Suppressor macrophage treated with lipopolysaccharide for 1 hour (primary cell): ENCODE measurements at regions not wholly inside any gene's neighbourhood (a gene's known extent, or its start where the extent isn't known, plus 50 kb on each side); places are given as distances from the start of the nearest gene placed in this dataset.

Experiments used
- DNase-seq, 3 donors: peaks; one replicate each; pipeline ENCODE4 v3.0.0-alpha.2; 2020 to 2022

DNA sequence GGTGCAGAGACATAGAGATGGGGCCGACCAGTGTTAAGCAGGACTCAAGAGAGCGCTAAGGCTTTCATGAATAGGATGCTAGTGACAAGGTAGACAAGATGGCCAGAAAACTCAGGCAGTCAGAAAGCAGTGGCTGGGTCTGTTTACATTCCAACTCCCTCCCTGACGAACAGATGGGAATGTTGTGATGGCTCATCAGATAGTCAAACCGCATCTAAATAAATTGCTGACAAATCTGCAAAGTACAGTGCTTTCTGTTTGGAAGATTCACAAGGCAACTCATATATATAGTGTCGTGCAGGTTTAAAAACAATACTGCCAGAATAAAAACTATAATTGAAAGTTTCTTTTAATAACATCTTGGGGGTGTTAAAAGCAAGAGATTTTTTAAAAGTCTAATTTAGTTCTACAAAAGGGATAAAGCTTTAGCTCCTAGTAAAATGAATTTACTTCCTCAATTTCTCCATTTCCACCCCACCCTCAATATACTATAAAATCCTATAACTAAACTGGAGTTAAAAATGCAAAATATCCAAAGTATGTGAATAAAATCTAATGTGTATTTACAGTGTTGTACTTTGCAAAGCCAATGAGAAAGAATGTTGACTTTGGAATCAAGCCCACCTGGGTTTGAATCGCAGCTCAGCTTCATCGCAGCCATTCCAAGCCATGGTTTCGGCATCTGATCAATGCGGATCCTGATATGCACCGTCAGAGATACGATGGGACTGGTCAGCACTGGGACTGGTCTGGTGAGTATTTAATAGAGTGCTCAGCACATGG, 247.3 kb upstream of the PDE10A start:
- DNase-seq: no peak

DNA sequence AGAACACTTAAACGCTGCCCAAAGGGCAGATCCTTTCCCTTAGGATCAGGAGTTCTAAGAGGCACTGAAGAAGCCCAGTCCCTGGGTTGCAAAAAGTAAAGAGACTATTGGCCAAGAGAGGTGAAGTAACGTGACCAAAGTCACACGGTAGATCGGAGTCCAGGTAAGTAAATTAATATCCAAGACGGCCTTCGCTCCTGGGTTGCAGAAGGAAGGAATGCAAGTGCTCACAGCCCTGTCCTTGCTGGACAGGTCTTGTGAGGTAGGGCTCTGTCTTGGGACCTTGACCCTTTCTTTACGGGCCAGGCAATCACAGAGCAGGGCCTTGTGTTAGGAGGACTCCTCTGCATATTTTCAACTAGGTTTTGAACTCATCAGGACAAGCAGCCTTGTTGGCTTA, 243.7 kb upstream of the PDE10A start:
- DNase-seq: no peak

DNA sequence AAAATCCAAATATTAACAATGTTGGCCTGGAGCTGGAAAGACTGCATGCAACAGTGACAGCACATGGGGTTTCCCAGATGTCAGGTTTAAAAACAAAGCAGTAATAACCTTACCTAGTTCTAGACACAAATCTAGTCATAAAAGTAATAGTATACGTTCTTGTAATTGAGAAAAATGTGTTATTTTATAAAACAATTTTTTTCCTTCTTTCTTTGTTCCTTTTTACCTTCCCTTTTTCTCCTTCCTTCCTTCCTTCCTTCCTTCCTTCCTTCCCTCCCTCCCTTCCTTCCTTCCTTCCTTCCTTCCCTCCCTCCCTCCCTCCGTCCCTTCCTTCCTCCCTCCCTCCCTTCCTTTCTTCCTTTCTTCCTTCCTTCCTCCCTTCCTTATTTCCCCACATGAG, 242.7 kb upstream of the PDE10A start:
- no peak for DNase-seq

DNA sequence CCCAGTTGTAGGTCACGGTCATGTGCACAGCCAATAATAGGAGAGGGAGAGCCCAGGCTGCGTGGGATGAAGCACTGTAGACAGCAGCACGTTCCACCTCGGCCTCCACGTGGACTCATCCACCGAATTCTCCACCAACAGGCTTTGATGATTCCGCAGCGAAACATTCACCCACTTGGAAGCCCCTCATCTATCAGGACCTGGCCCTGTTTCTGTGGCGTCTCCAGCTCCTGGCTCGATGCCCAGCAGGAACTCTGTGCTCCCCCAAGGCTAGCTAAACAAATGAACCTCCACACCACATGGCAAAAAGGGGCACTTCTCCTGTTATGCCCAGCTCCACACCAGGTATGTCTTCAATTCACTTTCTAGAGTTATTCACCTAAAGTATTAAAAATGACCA, 237.9 kb upstream of the PDE10A start:
- no peak for DNase-seq

DNA sequence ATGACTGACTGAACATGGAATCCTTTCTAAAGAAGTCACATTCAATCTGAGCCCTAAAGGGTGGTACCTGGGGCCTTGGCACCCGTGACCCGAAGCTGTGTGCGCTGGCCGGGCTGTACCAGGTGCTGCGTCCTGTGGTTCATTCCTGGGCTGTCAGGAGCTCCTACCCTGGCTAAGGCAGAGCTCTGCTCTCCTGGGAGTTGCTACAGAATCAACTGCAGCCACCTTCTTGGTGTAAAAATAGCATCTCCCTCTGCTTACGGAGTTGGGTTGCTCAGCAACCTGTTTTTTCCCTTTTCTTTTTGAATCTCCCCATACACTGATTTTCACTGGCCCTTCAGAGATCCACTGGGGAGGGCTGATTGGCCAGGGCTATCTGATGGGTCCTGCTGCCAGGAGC, 236.6 kb upstream of the PDE10A start:
- DNase-seq: no peak

DNA sequence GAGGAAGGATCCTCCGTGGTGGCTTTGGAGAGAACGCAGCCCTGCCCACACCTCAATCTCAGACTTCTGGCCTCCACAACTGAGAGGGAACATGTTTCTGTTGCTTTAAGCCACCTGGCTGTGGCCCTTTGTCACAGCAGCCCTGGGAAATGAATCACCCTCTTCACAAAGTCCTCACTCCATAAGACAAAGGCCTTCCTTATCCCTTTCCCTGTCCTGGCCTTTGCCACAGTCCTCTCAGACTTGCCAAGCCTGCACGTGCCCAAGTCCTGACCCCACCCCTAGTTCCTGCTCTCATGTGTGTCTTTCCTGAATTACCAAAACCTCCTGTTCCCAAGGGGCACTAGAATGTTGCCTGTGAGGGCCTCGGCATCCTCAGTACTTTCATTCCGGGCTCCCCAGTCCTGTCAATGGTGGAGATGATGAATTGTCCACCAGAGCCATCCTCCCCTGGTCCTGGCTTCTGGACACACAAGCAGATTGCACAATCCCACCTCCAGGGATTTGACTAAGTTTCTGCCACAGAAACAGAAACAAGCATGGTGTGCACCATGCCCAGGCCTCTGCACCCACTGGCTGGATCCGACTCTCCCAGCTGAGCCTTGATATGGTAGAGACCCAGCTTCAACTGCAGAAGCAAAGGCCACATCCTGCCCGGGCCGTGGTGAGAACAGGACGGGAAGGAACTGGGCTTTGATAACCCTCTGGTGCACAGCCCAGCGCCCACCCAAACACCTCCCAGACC, 232.6 kb upstream of the PDE10A start:
- no peak for DNase-seq

DNA sequence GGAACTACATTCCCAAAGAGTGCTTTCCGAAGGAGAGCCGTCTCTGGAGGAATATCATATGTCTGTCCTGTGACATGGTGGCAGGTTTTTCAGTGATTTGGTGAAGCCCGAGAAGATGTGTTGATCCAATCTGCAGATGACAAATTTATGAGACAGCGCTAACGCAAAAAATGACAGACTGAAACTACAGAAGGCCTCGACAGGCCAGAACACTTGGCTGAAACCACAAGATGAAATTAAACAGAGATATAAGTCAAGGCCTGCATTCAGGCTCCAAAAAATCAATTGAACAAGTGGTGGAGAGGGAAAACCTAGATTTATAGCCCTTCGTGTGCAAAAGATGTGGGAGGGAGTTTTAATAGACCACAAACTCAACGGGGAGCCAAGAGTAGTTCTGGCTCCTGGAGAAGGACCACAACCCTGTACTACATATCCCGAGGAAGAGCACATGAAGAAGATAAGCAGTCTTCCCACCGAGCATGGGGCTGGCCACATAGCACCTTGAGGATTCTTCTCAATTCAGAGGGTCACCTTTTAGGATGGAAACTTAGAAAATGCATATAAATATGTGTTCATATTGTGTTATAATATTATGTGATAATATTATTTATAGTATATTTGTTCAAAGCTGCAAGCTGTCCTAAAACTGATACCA, 231.3 kb upstream of the PDE10A start:
- DNase-seq: no peak

DNA sequence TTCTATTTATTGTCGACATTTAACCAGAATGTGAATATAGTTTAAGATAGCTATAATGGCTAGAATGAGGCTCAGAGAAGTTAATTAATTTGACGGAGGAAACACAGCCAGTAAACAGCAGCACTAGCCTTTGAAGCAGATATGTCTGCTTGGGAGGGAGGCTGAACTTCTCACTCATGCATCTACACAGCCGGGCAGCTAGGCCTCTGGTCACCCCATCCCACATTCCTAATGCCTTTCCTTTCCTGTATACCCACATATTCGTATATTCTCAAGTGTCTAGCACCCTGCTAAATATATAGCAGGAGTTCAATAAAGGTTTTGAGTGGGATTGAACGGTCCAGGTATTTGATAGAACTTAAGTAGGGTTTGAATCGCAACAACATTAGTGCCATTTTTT, 230.4 kb upstream of the PDE10A start:
- no peak for DNase-seq

DNA sequence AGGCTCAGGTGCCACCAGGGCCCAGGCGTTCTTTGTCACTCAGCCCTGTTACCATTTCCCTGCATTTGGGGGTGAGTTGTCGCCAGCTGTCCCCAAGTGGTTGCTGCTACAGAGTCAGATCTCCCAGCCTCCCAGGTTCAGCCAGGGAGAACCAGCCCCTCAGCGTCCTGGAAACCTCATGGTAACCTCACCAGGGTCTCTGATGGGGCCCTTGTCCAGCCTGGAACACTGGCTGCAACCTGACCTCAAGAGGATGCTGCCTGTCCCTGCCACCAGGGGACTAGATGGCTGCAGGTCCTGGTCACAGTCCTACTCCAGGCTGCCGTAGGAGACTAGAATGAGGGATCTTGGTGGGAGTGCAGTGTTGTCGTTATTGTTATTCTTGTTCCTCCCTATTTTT, 228.3 kb upstream of the PDE10A start:
- no peak for DNase-seq

DNA sequence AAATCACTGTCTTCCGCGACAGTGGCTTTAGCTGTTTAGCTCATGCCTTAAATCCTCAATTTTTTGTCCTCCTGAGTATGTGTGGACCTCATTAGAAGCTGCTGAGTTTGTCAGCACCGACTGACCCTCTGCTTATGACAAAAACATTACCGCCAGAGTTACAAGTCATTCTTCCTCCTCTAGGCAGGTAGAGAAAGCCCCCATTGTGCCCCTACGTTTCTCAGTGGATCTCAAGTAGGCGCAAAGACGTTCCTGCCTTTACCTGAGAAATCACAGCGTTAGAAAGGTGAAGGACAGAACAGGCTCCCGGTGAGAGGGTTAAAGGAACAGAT, 227.3 kb upstream of the PDE10A start:
- no peak for DNase-seq

DNA sequence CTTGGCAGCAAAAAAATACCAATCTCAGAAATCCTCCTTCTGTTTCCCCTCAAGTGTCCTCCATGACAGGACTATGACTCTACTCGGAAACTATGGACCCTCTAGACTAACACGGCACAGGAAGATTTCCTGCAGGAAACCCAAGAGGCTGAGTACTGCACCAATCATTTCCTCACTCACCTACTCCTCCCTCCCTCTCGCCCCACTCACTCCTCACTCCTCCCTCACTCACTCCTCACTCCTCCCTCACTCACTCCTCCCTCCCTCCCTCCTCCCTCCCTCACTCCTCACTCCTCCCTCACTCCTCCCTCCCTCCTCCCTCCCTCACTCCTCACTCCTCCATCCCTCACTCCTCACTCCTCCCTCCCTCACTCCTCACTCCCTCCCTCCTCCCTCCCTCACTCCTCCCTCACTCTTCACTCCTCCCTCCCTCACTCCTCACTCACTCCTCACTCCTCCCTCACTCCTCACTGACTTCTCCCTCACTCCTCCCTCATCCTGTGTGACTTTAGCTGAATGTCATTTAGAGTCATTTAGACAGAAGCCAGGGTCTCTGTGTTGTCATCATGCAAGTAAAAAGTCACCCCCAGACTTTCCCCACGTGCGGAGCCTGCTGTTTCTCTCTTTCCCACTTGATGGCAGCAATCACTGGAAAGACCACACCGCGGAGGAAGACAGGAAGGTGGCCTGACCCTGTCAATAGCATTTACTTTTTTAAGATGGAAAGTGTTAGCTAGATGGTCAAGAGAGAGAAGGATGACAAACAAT, 226.8 kb upstream of the PDE10A start:
- no peak for DNase-seq

DNA sequence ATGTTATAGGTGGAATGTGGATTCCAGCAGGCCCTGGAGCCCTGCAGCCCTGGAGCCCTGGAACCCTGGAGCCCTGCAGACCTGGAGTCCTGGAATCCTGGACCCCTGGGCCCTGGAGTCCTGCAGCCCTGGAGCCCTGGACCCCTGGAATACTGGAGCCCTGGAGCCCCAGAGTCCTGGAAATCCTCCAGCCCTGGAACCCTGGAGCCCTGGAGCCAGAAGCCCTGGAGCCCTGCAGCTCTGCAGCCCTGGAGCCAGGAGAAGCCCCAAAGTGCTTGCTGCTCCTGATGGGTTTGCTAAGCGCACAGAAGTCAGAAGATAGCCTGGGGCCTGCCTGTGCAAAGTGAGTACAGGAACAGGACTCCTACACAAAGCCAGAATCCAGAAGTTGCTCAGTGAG, 223.1 kb upstream of the PDE10A start:
- DNase-seq: no peak

DNA sequence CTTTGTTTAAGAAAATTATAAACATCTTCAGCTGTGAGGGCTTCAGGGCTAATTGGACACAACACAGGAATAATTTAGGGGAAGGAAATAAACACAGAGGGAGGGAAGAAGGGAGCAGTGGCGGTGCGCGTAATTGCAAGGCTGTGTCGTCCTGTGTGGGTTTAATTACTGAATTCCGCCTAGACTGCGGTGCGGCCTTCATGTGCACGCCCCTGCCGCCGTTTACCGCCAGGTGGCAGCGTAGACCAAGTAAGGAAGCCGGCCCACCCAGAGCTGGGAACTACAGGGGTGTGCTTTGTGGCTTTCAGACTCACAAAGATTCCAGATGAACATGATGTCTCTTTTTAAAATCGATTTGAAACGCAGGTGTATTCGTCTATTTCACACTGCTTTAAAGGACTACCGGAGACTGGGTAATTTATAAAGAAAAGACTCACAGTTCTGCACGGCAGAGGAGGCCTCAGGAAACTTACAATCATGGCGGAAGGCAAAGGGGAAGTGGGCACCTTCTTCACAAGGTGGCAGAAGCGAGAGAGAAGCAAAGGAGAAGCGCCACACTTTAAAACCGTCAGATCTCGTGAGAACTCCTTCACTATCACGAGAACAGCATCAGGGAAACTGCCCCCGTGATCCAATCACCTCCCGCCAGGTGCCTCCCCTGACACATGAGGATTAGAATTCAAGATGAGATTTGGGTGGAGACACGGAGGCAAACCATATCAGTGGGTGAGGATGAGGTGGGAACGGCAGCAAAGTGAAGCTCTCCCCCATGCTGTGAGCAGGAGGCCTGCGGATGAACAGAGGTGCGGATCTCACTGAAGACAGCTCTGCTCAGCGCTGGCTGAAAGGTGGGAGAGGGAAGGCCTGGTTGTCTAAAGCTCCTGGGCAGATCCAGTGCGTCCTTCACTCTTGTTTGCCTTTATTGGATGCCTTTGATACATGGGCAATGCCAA, 222.0 kb upstream of the PDE10A start:
- peak; percentile 61 to 79 (median 67) for DNase-seq

DNA sequence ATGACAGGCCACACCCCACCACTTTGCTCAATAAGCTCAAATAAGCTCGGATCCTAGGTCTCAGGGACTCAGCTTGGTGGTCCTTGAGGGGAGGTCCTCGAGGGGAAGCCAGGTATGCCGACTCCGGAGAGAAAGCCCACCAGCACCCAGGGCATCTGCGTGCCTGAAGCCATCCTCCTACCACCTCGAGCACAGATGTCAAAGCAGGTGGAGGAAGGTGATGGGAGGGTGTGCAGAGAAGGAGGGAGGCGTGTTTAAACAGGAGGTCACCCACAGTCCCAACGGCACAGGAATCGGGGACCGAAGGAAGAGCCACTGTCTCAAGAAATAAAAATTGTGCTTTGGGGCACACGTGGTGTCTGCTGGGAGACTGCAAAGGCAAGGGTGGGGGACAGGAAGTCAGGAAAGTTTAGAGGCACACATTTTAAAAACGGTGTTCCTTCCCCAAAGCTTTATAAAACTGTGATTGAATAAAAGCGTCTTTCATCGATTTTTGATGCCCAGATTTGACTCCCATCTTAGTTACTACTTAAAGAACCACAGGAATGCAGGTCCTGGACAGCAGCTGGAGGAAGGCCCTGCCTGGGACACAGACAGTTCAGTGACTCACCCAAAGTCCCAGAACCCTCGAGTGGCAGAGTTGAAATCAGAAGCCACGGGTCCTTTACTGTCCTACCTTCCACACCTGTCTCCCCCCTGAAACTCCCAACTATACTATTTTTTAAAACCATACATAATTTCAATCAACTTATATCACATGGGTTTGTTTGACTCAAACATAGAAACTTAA, 221.0 kb upstream of the PDE10A start:
- DNase-seq: no peak

DNA sequence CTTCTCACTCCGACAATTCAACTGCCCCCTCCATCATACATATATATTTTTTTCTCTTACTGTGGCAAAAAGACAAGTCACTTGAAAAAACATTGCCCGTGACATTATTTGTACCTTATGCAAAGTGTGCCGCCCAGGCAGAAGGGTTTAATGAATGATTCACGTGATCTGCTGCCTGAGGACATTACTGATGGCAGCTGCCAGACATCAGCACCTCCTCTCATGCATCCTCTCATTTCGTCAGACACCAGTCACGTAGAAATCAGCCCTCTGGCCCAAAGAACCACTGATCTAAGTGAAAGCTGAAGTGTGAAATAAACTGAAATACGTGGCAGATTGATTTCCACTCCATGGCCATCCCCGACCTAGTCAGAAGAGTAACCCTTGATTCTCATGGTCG, 218.8 kb upstream of the PDE10A start:
- no peak for DNase-seq

DNA sequence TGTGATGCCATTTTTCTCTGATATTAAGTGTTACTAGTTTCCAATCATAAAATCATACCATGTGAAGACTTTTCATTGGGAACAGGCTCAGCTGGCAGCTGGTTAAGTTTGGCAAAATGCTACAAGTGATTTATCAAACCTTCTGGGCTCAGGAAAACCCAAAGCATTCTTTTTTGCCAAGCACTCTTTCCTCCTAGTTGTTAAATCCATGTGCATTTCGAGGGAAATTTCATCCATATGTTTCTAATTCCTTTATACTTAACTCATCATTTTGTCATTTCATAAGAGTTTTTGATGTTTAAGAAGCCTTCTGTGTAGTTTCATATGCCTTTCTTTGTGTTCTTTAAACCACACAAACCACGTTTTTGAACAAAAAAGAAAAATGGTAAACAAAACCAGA, 217.6 kb upstream of the PDE10A start:
- DNase-seq: no peak

DNA sequence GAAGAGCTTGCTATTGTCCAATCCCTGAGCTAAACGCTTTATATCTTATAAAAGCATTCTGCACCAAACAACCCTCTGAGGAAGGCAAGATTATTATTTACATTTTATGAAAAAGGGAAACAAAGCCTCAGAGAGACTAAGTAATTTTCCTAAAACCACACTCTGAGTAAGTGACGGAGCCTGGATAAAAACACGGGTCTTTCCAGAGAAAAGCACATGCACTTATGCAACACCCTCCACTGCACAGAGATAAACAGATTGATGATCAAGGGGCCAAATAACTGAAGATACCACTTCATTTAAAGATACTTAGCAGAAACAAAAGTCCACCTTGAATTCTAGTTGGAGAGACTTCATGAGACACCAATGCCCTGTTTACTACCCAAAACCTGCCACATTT, 214.7 kb upstream of the PDE10A start:
- DNase-seq: no peak

DNA sequence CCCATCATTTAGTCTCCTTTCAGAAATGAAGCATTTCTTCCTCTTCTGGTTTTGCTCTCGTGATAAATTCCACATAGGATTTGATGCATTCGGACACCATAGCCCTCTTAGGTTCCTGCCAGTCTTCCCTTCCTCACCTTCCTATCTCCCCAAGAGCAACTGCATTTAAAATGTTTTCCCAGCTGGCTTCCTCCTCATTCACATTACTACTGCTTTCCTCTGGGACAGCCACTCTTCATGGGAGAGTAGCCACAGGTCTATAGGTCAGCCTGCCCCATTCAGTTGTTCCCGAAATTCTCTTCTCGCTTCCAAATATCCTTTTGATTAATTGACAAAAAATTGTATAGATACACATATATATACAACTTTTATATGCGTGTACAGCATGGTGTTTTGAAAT, 214.2 kb upstream of the PDE10A start:
- DNase-seq: no peak

DNA sequence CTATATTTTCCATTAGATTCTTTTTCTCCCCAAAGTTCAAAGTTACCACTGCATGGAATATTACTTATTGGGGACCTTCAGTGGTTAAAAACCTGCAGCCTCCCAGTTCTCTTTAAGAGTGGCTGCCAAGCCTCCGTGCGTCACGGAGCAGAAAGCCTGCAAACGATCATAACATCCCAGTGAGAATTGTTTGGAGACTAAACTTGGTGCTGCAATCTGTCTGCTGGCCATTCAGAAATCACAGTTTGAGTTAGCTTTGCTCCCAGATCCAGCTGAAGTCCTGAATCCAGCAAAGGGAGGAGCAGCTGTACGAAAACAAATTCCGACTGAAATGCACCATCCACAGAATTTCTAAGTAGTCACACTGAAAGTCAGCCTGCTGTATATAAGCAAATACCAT, 213.5 kb upstream of the PDE10A start:
- DNase-seq: no peak

DNA sequence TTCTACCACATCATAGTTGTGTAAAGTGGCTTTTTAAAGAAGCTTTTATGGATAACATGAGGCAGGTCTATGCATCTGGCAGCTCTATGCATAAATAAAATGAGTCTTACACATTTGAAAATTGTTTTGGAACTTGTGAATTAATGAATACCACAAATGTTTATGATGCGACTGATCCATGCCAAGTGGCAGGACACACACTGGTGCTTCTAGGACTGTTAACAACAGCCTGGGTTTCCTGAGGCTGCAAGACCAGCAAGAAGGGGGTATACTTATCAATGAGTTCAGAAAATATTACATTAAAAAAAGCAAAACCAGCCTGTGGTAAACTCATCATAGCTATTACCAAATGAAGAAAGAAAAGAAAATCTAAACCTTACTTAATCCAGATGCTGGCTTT, 212.9 kb upstream of the PDE10A start:
- no peak for DNase-seq

DNA sequence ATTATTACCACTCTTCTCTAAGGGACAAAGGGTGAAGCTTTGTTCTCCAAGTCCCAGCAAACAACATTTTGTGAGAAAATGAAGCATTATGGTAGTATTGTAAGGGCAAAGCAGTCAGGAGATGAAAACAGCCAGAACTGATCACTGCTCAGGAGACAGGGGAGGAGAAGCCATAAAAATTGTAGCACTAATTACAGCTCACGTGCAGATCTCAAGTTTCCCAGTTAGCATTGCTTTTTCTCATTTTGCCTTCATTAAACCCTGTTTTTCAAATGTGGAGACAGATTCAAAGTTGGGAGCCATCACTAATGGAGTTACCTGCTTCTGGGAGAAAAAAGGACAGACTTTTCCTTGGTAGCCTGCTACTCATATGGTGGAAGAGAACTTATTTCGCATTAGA, 210.9 kb upstream of the PDE10A start:
- DNase-seq: no peak

DNA sequence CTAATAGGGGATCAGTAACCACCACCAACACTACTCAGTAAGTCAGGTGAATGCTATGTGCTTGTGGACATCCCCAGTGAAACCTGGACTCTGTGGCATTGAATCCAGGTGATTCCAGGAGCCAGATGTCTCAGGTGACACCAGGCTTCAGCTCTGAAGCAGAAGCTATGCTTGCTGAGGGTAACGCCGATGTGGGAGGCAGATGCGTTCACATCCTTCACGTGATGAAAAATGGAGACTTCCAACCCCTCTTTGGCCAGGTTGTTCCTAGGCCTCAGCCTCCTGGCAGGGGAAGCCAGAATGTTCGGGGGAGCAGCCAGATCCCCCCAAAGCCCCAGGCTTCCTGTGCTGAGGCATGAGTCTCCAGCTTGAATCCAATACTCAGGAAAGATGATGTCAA, 209.8 kb upstream of the PDE10A start:
- DNase-seq: no peak
